Astrocyte (in vitro differentiated cells and primary cell): ENCODE measurements at regions not wholly inside any gene's neighbourhood (a gene's known extent, or its start where the extent isn't known, plus 50 kb on each side); places are given as distances from the start of the nearest gene placed in this dataset.

ENCODE experiments used
- DNase-seq: peaks from one replicate; pipeline ENCODE4 v3.0.0-alpha.2; 2010; ENCODE audit warnings: low read depth
- FAIRE-seq: peaks from 2 replicates; lab custom pipeline; 2011; peaks lifted over from hg19 to GRCh38; lab: Jason Lieb, UNC
- H2AFZ ChIP-seq: 2 replicates; pipeline ENCODE4 v1.6.0; 2012; ENCODE audit warnings: low read depth, low read length, inconsistent platforms
- H3K27ac ChIP-seq: 2 replicates; pipeline ENCODE4 v1.5.1; 2011; ENCODE audit warnings: low read depth, low read length, inconsistent platforms
- H3K27me3 ChIP-seq: 2 replicates; pipeline ENCODE4 v1.6.0; 2011; ENCODE audit warnings: low read length, inconsistent platforms; ENCODE audit not compliant: insufficient read depth
- H3K36me3 ChIP-seq: 2 replicates; pipeline ENCODE4 v1.5.1; 2011; ENCODE audit warnings: low read length, inconsistent platforms; ENCODE audit not compliant: insufficient read depth
- H3K4me1 ChIP-seq: 2 replicates; pipeline ENCODE4 v1.5.1; 2011; ENCODE audit warnings: low read length, inconsistent platforms; ENCODE audit not compliant: insufficient read depth
- H3K4me2 ChIP-seq: 2 replicates; pipeline ENCODE4 v1.6.0; 2012; ENCODE audit warnings: low read length, inconsistent platforms
- H3K4me3 ChIP-seq: 2 replicates; pipeline ENCODE4 v1.5.1; 2011; ENCODE audit warnings: low read depth, mild to moderate bottlenecking, low read length, inconsistent platforms; ENCODE audit not compliant: insufficient read depth
- H3K79me2 ChIP-seq: 2 replicates; pipeline ENCODE4 v1.6.0; 2012; ENCODE audit warnings: mild to moderate bottlenecking, low read length, inconsistent platforms; ENCODE audit not compliant: insufficient read depth
- H3K9ac ChIP-seq: 2 replicates; pipeline ENCODE4 v1.6.0; 2012; ENCODE audit warnings: mild to moderate bottlenecking, low read length, inconsistent platforms
- H3K9me3 ChIP-seq: 2 replicates; pipeline ENCODE4 v1.5.1; 2012; ENCODE audit warnings: low read depth, mild to moderate bottlenecking, low read length, inconsistent platforms; ENCODE audit not compliant: insufficient read depth
- H4K20me1 ChIP-seq: 2 replicates; pipeline ENCODE4 v1.6.0; 2012; ENCODE audit warnings: low read length, inconsistent platforms; ENCODE audit not compliant: insufficient read depth
- H3K27ac Mint-ChIP-seq: one replicate; pipeline ENCODE4 v1.8.0; 2021; ENCODE audit warnings: mild to moderate bottlenecking, mixed read lengths; ENCODE audit not compliant: unreplicated experiment
- H3K27me3 Mint-ChIP-seq: one replicate; pipeline ENCODE4 v1.8.0; 2021; ENCODE audit warnings: low read depth, mixed read lengths; ENCODE audit not compliant: unreplicated experiment
- H3K36me3 Mint-ChIP-seq: one replicate; pipeline ENCODE4 v1.8.0; 2021; ENCODE audit warnings: low read depth, mixed read lengths; ENCODE audit not compliant: unreplicated experiment
- H3K4me1 Mint-ChIP-seq: one replicate; pipeline ENCODE4 v1.8.0; 2021; ENCODE audit warnings: low read depth, mixed read lengths; ENCODE audit not compliant: unreplicated experiment
- H3K4me3 Mint-ChIP-seq: one replicate; pipeline ENCODE4 v1.8.0; 2021; ENCODE audit warnings: mild to moderate bottlenecking, moderate library complexity, mixed read lengths; ENCODE audit not compliant: unreplicated experiment
- H3K9me3 Mint-ChIP-seq: one replicate; pipeline ENCODE4 v1.8.0; 2021; ENCODE audit warnings: mild to moderate bottlenecking, mixed read lengths; ENCODE audit not compliant: unreplicated experiment
- CTCF ChIP-seq: IDR thresholded peaks from 2 replicates; pipeline ENCODE4 v1.5.1; 2011; ENCODE audit warnings: low read depth, mild to moderate bottlenecking, inconsistent platforms, low read length, moderate library complexity; ENCODE audit not compliant: insufficient read depth
- EZH2 ChIP-seq: IDR thresholded peaks from 2 replicates; pipeline ENCODE4 v1.6.1; 2012; ENCODE audit warnings: mild to moderate bottlenecking, low read length, inconsistent platforms; ENCODE audit not compliant: insufficient read depth

- Histone ChIP-seq H3K9me3 (no peaks in the 10 kb centered on the region), H3K27ac (no peak overlapping the region), H3K4me1 (no peaks in the 10 kb centered on the region), H3K4me3 (no peak overlapping the region), H3K9ac (no peak overlapping the region), H3K36me3 (no peaks in the 10 kb centered on the region), H3K4me2 (no peak overlapping the region), H2AFZ (no peak overlapping the region), H3K27me3 (no peaks in the 10 kb centered on the region), H4K20me1 (no peaks in the 10 kb centered on the region), H3K79me2 (no peaks in the 10 kb centered on the region)
- Mint-ChIP-seq H3K4me1 (no peaks in the 10 kb centered on the region), H3K36me3 (no peaks in the 10 kb centered on the region), H3K27ac (no peak overlapping the region), H3K27me3 (no peaks in the 10 kb centered on the region), H3K4me3 (no peak overlapping the region), H3K9me3 (peaks cover 3% of the 10 kb centered on the region)
- DNase-seq (no peak), FAIRE-seq (no peak)
- TF ChIP-seq CTCF (no peak), EZH2 (no peak)
Measured at GRCh38 chr5:61953913-61954312, 352.1 kb upstream of the KIF2A start.

- Histone ChIP-seq H2AFZ (peak overlapping the region; percentile 16), H4K20me1 (no peaks in the 10 kb centered on the region), H3K4me2 (peak overlapping the region; percentile 16), H3K4me1 (peaks cover 14% of the 10 kb centered on the region), H3K36me3 (no peaks in the 10 kb centered on the region), H3K9me3 (no peaks in the 10 kb centered on the region), H3K27ac (peak overlapping the region; percentile 39), H3K4me3 (peak overlapping the region; percentile 22), H3K9ac (no peak overlapping the region), H3K79me2 (no peaks in the 10 kb centered on the region), H3K27me3 (no peaks in the 10 kb centered on the region)
- H3K27ac Mint-ChIP-seq = peak overlapping the region; percentile 90
- no peaks in the 10 kb centered on the region for H3K27me3 Mint-ChIP-seq
- DNase-seq (peak; percentile 82), FAIRE-seq (peak; percentile 72)
- no peak for TF ChIP-seq CTCF
- peaks cover 35% of the 10 kb centered on the region for H3K4me1 Mint-ChIP-seq
- H3K9me3 Mint-ChIP-seq = no peaks in the 10 kb centered on the region
- no peak overlapping the region for H3K4me3 Mint-ChIP-seq
- no peaks in the 10 kb centered on the region for H3K36me3 Mint-ChIP-seq
Measured at GRCh38 chr5:61964201-61964600, 341.8 kb upstream of the KIF2A start.

GRCh38 chr5:61965069-61965468 is 340.9 kb upstream of the KIF2A start:
- Mint-ChIP-seq H3K36me3 (no peaks in the 10 kb centered on the region), H3K27me3 (no peaks in the 10 kb centered on the region), H3K9me3 (peaks cover 1% of the 10 kb centered on the region), H3K4me1 (peaks cover 44% of the 10 kb centered on the region), H3K4me3 (no peak overlapping the region), H3K27ac (no peak overlapping the region)
- Histone ChIP-seq H2AFZ (no peak overlapping the region), H3K9ac (no peak overlapping the region), H3K79me2 (no peaks in the 10 kb centered on the region), H3K4me1 (peaks cover 14% of the 10 kb centered on the region), H4K20me1 (no peaks in the 10 kb centered on the region), H3K4me3 (no peak overlapping the region), H3K36me3 (no peaks in the 10 kb centered on the region), H3K27ac (no peak overlapping the region), H3K9me3 (no peaks in the 10 kb centered on the region), H3K27me3 (no peaks in the 10 kb centered on the region), H3K4me2 (no peak overlapping the region)
- TF ChIP-seq CTCF (no peak), EZH2 (no peak)
- DNase-seq (no peak), FAIRE-seq (no peak)
